Endodermal cell (in vitro differentiated cells): ENCODE measurements at regions not wholly inside any gene's neighbourhood (a gene's known extent, or its start where the extent isn't known, plus 50 kb on each side); places are given as distances from the start of the nearest gene placed in this dataset.

Experiments
- DNase-seq: peaks from one replicate; pipeline ENCODE4 v3.0.0-alpha.2; 2017
- H3K27ac ChIP-seq: 2 replicates; pipeline ENCODE4 v1.5.1; 2013; ENCODE audit warnings: mild to moderate bottlenecking, low read depth, low read length, moderate library complexity
- H3K27me3 ChIP-seq: 2 replicates; pipeline ENCODE4 v1.6.1; 2013; ENCODE audit warnings: mild to moderate bottlenecking, low read length, moderate library complexity; ENCODE audit not compliant: insufficient read depth, control insufficient read depth, poor library complexity, severe bottlenecking
- H3K36me3 ChIP-seq: 2 replicates; pipeline ENCODE4 v1.7.0; 2013; ENCODE audit warnings: mild to moderate bottlenecking, low read length, moderate library complexity; ENCODE audit not compliant: control insufficient read depth, insufficient read depth
- H3K4me1 ChIP-seq: one replicate; pipeline ENCODE4 v1.7.0; 2013; ENCODE audit warnings: low read length; ENCODE audit not compliant: control insufficient read depth, insufficient read depth
- H3K4me3 ChIP-seq: 2 replicates; pipeline ENCODE4 v1.5.1; 2013; ENCODE audit warnings: mild to moderate bottlenecking, low read length, moderate library complexity
- H3K9ac ChIP-seq: 2 replicates; pipeline ENCODE4 v1.6.1; 2013; ENCODE audit warnings: mild to moderate bottlenecking, low read length, moderate library complexity; ENCODE audit not compliant: poor library complexity, severe bottlenecking; ENCODE audit errors: extremely low read depth
- H3K9me3 ChIP-seq: 2 replicates; pipeline ENCODE4 v1.6.1; 2013; ENCODE audit warnings: mild to moderate bottlenecking, low read length, moderate library complexity; ENCODE audit not compliant: control insufficient read depth
- H3K27ac Mint-ChIP-seq: 2 replicates; pipeline ENCODE4 v1.8.0; 2020; ENCODE audit warnings: mixed read lengths
- H3K27me3 Mint-ChIP-seq: 2 replicates; pipeline ENCODE4 v1.8.0; 2021; ENCODE audit warnings: mild to moderate bottlenecking, mixed read lengths; ENCODE audit not compliant: insufficient read depth
- H3K36me3 Mint-ChIP-seq: 2 replicates; pipeline ENCODE4 v1.8.0; 2020; ENCODE audit warnings: low read depth, mixed read lengths
- H3K4me1 Mint-ChIP-seq: 2 replicates; pipeline ENCODE4 v1.8.0; 2020; ENCODE audit warnings: mixed read lengths
- H3K4me3 Mint-ChIP-seq: 2 replicates; pipeline ENCODE4 v1.8.0; 2020; ENCODE audit warnings: mild to moderate bottlenecking, moderate library complexity, mixed read lengths
- H3K9me3 Mint-ChIP-seq: 2 replicates; pipeline ENCODE4 v1.8.0; 2020; ENCODE audit warnings: mild to moderate bottlenecking, mixed read lengths
- WGBS, 2 experiments: methylation state at CpG; one replicate each; pipeline versions ENCODE4 v1.1.5 to v1.1.7; 2013; ENCODE audit warnings: missing lambda C conversion rate in 2 of 2, mixed read lengths in 1 of 2; ENCODE audit not compliant: insufficient coverage in 1 of 2, insufficient read length in 1 of 2; 5-methylcytosine and 5-hydroxymethylcytosine counted together
- TF ChIP-seq, protein P1 (sequence below): fragments of 200-600 bp; sonication (generic); conservative IDR thresholded peaks from 2 replicates; pipeline ENCODE4 v1.5.0; 2021; ENCODE audit warnings: antibody characterized with exemption, mild to moderate bottlenecking

DNA sequence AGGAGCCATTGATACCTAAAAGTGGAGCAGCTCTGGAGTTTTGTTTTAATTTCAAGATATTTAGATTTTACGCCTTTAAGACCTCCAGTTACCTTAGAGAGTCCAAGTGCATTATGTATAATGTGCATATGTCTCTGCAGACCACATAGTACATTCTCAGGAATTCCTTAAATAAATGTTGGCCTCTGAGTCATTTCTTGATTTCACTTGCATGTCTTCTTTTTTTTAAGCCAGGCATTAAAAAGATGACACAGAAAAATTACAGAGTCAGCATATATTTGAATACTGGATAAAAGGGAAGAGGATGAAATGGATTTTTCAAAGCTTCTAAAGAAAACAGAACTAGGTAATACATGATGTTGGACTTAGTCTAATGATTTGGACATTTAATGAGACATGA is 125.2 kb downstream of the TMCO5A start:
- no peak overlapping the region for H3K4me3 ChIP-seq
- no peaks in the 10 kb centered on the region for H3K27me3 Mint-ChIP-seq
- H3K4me3 Mint-ChIP-seq = no peak overlapping the region
- H3K9ac ChIP-seq = no peak overlapping the region
- no peaks in the 10 kb centered on the region for H3K36me3 ChIP-seq
- DNase-seq = no peak
- no peak overlapping the region for H3K27ac Mint-ChIP-seq
- no peaks in the 10 kb centered on the region for H3K9me3 Mint-ChIP-seq
- TF ChIP-seq, protein P1, sequence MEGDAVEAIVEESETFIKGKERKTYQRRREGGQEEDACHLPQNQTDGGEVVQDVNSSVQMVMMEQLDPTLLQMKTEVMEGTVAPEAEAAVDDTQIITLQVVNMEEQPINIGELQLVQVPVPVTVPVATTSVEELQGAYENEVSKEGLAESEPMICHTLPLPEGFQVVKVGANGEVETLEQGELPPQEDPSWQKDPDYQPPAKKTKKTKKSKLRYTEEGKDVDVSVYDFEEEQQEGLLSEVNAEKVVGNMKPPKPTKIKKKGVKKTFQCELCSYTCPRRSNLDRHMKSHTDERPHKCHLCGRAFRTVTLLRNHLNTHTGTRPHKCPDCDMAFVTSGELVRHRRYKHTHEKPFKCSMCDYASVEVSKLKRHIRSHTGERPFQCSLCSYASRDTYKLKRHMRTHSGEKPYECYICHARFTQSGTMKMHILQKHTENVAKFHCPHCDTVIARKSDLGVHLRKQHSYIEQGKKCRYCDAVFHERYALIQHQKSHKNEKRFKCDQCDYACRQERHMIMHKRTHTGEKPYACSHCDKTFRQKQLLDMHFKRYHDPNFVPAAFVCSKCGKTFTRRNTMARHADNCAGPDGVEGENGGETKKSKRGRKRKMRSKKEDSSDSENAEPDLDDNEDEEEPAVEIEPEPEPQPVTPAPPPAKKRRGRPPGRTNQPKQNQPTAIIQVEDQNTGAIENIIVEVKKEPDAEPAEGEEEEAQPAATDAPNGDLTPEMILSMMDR = no peak
- H3K4me1 Mint-ChIP-seq = peaks cover 6% of the 10 kb centered on the region
- H3K36me3 Mint-ChIP-seq = no peaks in the 10 kb centered on the region
- H3K27ac ChIP-seq = no peak overlapping the region
- H3K4me1 ChIP-seq = no peaks in the 10 kb centered on the region
- H3K27me3 ChIP-seq = no peaks in the 10 kb centered on the region
- WGBS, 2 experiments = 80% methylated on average over 1 of the region's 1 CpG; no CpG with 5 or more reads in 1 of the 2 experiments
- H3K9me3 ChIP-seq = no peaks in the 10 kb centered on the region

DNA sequence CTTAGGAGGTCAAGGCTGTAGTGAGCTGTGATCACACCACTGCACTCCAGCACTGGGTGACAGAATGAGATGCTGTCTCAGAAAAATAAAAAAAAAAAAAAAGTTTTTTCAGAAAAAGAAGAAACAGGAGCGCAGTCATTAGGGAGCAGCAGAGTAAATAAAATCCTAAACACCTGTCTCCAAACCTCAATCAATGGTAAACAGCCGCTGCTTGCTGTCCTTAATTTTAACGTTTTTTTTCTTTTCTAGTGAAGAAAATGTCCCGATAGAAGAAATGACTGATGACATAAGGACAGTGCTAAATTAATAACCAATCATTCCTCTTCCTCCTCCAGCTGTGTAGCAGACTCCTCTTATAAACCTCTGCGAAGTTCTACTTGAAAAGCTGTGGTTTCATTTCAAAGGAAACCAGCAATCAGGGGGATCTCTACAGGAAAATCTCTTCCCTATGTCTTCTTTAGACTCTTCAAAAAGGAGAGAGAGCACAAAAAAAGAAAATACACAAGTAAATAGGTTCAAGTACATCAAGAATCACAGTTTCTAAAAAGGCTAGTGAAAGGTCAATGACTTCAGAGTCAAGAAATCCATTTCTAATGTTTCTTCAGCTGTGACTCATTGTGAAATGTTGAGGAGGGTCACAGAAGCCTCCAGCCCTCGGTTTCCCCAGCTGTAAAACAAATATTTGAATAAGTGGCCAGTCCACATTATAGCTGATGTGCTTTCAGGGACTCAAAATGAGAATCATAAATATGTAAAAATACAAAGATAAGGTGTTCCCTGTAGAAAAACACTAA is 127.6 kb downstream of the TMCO5A start:
- Histone ChIP-seq H3K9me3 (no peaks in the 10 kb centered on the region), H3K27me3 (no peaks in the 10 kb centered on the region), H3K4me1 (peaks cover 5% of the 10 kb centered on the region), H3K4me3 (no peak overlapping the region), H3K27ac (no peak overlapping the region), H3K36me3 (no peaks in the 10 kb centered on the region), H3K9ac (no peak overlapping the region)
- Mint-ChIP-seq H3K36me3 (no peaks in the 10 kb centered on the region), H3K4me3 (no peak overlapping the region), H3K27ac (no peak overlapping the region), H3K27me3 (no peaks in the 10 kb centered on the region), H3K4me1 (peaks cover 12% of the 10 kb centered on the region), H3K9me3 (no peaks in the 10 kb centered on the region)
- TF ChIP-seq, protein P1 = no peak
- DNase-seq = no peak
- 93 to 100% methylated on average over 3 to 6 of the region's 6 CpGs for WGBS, 2 experiments

DNA sequence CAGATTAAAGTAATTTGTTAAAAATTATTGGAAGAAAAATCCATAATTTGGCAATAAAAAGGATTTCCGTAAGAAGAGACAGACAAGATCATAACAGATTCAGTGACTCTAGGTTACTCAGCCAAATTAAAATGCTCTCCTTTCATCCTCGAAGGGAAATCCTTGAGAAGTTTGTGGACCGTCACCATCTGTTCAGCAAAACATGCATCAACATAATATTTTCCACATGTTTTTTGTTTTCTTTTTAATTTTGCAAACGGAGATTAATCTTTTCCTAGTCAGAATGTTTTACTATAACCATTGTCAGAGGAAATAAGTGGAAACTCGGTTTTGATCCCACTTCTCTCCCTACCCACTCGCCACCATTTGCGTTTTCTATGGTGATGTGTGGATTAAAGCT is 128.3 kb downstream of the TMCO5A start:
- Mint-ChIP-seq H3K27ac (no peak overlapping the region), H3K27me3 (no peaks in the 10 kb centered on the region), H3K36me3 (no peaks in the 10 kb centered on the region), H3K9me3 (no peaks in the 10 kb centered on the region), H3K4me1 (peaks cover 12% of the 10 kb centered on the region), H3K4me3 (no peak overlapping the region)
- TF ChIP-seq, protein P1 = no peak
- 97 to 99% methylated on average over 4 to 7 of the region's 7 CpGs for WGBS, 2 experiments
- no peaks in the 10 kb centered on the region for H3K36me3 ChIP-seq
- no peak for DNase-seq
- no peaks in the 10 kb centered on the region for H3K27me3 ChIP-seq
- no peak overlapping the region for H3K27ac ChIP-seq
- no peak overlapping the region for H3K4me3 ChIP-seq
- H3K9me3 ChIP-seq = no peaks in the 10 kb centered on the region
- H3K9ac ChIP-seq = no peak overlapping the region
- peaks cover 5% of the 10 kb centered on the region for H3K4me1 ChIP-seq
